Ishikawa (cell line): ENCODE measurements at regions not wholly inside any gene's neighbourhood (a gene's known extent, or its start where the extent isn't known, plus 50 kb on each side); places are given as distances from the start of the nearest gene placed in this dataset.

ENCODE experiments used
- EP300 ChIP-seq: IDR thresholded peaks from 2 replicates; pipeline ENCODE4 v1.6.1; 2012; ENCODE audit warnings: borderline replicate concordance
- RAD21 ChIP-seq: IDR thresholded peaks from 2 replicates; pipeline ENCODE4 v1.6.1; 2012; ENCODE audit warnings: low read depth
- YY1 ChIP-seq: IDR thresholded peaks from 2 replicates; pipeline ENCODE4 v1.6.1; 2012; ENCODE audit warnings: low read depth
- TF ChIP-seq, protein P1 (sequence below): IDR thresholded peaks from 2 replicates; pipeline ENCODE4 v1.6.1; 2012; ENCODE audit warnings: low read depth, mild to moderate bottlenecking

DNA sequence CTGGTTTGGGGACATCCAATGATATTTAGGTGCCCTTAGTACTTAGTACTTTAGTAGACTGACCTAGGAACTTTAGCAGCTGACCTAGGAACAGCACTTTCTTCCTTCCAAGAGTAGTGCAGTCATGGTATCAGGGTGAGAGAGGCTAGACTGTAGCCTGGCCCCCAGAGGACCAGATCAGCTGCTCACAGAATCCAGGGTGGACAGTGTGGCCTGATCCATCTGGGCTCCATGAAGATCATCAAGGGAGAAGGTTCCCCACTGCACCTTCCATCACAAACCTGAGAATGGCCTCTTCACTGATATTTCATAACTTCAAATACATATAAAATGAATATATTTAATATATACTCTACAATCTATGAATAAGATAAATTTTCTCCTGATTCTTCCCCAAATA lies 59.0 kb upstream of the TLR3 start:
- TF ChIP-seq, protein P1, sequence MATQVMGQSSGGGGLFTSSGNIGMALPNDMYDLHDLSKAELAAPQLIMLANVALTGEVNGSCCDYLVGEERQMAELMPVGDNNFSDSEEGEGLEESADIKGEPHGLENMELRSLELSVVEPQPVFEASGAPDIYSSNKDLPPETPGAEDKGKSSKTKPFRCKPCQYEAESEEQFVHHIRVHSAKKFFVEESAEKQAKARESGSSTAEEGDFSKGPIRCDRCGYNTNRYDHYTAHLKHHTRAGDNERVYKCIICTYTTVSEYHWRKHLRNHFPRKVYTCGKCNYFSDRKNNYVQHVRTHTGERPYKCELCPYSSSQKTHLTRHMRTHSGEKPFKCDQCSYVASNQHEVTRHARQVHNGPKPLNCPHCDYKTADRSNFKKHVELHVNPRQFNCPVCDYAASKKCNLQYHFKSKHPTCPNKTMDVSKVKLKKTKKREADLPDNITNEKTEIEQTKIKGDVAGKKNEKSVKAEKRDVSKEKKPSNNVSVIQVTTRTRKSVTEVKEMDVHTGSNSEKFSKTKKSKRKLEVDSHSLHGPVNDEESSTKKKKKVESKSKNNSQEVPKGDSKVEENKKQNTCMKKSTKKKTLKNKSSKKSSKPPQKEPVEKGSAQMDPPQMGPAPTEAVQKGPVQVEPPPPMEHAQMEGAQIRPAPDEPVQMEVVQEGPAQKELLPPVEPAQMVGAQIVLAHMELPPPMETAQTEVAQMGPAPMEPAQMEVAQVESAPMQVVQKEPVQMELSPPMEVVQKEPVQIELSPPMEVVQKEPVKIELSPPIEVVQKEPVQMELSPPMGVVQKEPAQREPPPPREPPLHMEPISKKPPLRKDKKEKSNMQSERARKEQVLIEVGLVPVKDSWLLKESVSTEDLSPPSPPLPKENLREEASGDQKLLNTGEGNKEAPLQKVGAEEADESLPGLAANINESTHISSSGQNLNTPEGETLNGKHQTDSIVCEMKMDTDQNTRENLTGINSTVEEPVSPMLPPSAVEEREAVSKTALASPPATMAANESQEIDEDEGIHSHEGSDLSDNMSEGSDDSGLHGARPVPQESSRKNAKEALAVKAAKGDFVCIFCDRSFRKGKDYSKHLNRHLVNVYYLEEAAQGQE = no peak
- no peak for TF ChIP-seq RAD21
- no peak for TF ChIP-seq EP300
- TF ChIP-seq YY1 = no peak
